ENCODE measurements at regions not wholly inside any gene's neighbourhood (a gene's known extent, or its start where the extent isn't known, plus 50 kb on each side); places are given as distances from the start of the nearest gene placed in this dataset.

GRCh38 chr7:32217341-32218153, 147.3 kb upstream of the PDE1C start:
- TF ChIP-seq MXI1 (IDR thresholded peaks at IDR 0.05; ENCODE audit: low read depth, low read length), result no peak
- no peak for TF ChIP-seq EP300 (IDR thresholded peaks at IDR 0.05; ENCODE audit: borderline replicate concordance in 1 of 2, control insufficient read depth in 1 of 2, low read depth in 2 of 2, low read length in 2 of 2)
- TF ChIP-seq HDGF (IDR thresholded peaks at IDR 0.05), result no peak
- no peak for TF ChIP-seq MAX (IDR thresholded peaks at IDR 0.05; ENCODE audit: low read depth, low read length)
- no peak for TF ChIP-seq HDAC2 (IDR thresholded peaks at IDR 0.05)
- TF ChIP-seq RFX5 (IDR thresholded peaks at IDR 0.05; ENCODE audit: low read depth, low read length), result no peak
- TF ChIP-seq CHD4 (IDR thresholded peaks at IDR 0.05), result no peak
- TF ChIP-seq, protein P1, sequence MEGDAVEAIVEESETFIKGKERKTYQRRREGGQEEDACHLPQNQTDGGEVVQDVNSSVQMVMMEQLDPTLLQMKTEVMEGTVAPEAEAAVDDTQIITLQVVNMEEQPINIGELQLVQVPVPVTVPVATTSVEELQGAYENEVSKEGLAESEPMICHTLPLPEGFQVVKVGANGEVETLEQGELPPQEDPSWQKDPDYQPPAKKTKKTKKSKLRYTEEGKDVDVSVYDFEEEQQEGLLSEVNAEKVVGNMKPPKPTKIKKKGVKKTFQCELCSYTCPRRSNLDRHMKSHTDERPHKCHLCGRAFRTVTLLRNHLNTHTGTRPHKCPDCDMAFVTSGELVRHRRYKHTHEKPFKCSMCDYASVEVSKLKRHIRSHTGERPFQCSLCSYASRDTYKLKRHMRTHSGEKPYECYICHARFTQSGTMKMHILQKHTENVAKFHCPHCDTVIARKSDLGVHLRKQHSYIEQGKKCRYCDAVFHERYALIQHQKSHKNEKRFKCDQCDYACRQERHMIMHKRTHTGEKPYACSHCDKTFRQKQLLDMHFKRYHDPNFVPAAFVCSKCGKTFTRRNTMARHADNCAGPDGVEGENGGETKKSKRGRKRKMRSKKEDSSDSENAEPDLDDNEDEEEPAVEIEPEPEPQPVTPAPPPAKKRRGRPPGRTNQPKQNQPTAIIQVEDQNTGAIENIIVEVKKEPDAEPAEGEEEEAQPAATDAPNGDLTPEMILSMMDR (IDR thresholded peaks at IDR 0.05 in 2 of 3, conservative IDR thresholded peaks at IDR 0.05 in 1 of 3; ENCODE audit: control insufficient read depth in 2 of 3, extremely low read depth in 1 of 3, insufficient read depth in 1 of 3, low read depth in 3 of 3, low read length in 3 of 3), result no peak
- TF ChIP-seq, protein P2, sequence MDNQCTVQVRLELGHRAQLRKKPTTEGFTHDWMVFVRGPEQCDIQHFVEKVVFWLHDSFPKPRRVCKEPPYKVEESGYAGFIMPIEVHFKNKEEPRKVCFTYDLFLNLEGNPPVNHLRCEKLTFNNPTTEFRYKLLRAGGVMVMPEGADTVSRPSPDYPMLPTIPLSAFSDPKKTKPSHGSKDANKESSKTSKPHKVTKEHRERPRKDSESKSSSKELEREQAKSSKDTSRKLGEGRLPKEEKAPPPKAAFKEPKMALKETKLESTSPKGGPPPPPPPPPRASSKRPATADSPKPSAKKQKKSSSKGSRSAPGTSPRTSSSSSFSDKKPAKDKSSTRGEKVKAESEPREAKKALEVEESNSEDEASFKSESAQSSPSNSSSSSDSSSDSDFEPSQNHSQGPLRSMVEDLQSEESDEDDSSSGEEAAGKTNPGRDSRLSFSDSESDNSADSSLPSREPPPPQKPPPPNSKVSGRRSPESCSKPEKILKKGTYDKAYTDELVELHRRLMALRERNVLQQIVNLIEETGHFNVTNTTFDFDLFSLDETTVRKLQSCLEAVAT (IDR thresholded peaks at IDR 0.05), result no peak
- TF ChIP-seq POLR2A (IDR thresholded peaks at IDR 0.05; ENCODE audit: low read depth, low read length), result no peak
- TF ChIP-seq TAF1 (IDR thresholded peaks at IDR 0.05; ENCODE audit: borderline replicate concordance, low read depth, low read length), result no peak
- TF ChIP-seq POLR2AphosphoS5 (IDR thresholded peaks at IDR 0.05; ENCODE audit: low read length), result no peak
- TF ChIP-seq NRF1 (conservative IDR thresholded peaks at IDR 0.05; ENCODE audit: low read depth, low read length), result no peak
- TF ChIP-seq, protein P3, sequence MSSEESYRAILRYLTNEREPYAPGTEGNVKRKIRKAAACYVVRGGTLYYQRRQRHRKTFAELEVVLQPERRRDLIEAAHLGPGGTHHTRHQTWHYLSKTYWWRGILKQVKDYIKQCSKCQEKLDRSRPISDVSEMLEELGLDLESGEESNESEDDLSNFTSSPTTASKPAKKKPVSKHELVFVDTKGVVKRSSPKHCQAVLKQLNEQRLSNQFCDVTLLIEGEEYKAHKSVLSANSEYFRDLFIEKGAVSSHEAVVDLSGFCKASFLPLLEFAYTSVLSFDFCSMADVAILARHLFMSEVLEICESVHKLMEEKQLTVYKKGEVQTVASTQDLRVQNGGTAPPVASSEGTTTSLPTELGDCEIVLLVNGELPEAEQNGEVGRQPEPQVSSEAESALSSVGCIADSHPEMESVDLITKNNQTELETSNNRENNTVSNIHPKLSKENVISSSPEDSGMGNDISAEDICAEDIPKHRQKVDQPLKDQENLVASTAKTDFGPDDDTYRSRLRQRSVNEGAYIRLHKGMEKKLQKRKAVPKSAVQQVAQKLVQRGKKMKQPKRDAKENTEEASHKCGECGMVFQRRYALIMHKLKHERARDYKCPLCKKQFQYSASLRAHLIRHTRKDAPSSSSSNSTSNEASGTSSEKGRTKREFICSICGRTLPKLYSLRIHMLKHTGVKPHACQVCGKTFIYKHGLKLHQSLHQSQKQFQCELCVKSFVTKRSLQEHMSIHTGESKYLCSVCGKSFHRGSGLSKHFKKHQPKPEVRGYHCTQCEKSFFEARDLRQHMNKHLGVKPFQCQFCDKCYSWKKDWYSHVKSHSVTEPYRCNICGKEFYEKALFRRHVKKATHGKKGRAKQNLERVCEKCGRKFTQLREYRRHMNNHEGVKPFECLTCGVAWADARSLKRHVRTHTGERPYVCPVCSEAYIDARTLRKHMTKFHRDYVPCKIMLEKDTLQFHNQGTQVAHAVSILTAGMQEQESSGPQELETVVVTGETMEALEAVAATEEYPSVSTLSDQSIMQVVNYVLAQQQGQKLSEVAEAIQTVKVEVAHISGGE (CRISPR knock-in tag; IDR thresholded peaks at IDR 0.05), result no peak
